Right cardiac atrium (tissue), 5 donors: ENCODE measurements at regions not wholly inside any gene's neighbourhood (a gene's known extent, or its start where the extent isn't known, plus 50 kb on each side); places are given as distances from the start of the nearest gene placed in this dataset.

Experiments used
- ATAC-seq, 2 donors: fragments of 200-7000 bp; cut with Tn5 transposase; one replicate each; pipeline versions ENCODE4 v1.8.0 to v1.9.1; 2020; ENCODE audit warnings: moderate library complexity in 2 of 2, mild to moderate bottlenecking in 1 of 2
- DNase-seq, 3 donors: peaks; one replicate each; pipeline ENCODE4 v3.0.0-alpha.2; 2020
- H3K27ac ChIP-seq: one replicate; pipeline ENCODE4 v1.5.1; 2013; ENCODE audit warnings: mild to moderate bottlenecking, low read length, control low read depth, moderate library complexity
- H3K27me3 ChIP-seq: one replicate; pipeline ENCODE4 v1.6.1; 2013; ENCODE audit not compliant: control insufficient read depth, insufficient read depth
- H3K4me1 ChIP-seq: one replicate; pipeline ENCODE4 v1.6.1; 2013; ENCODE audit warnings: low read length; ENCODE audit not compliant: control insufficient read depth, insufficient read depth
- H3K4me3 ChIP-seq: one replicate; pipeline ENCODE4 v1.5.1; 2013; ENCODE audit warnings: low read length, control low read depth
- H3K9me3 ChIP-seq: one replicate; pipeline ENCODE4 v1.6.1; 2013; ENCODE audit warnings: low read length; ENCODE audit not compliant: control insufficient read depth
- WGBS: extraction: QIAGEN DNeasy Blood & Tissue Kit; methylation state at CpG from one replicate; pipeline ENCODE4 v1.1.7; 2013; 5-methylcytosine and 5-hydroxymethylcytosine counted together
- intact Hi-C, 4 donors: fragments of 100-400 bp; cut with DNase I; formaldehyde crosslinking; loops; one replicate each; pipeline versions ENCODE4 v1.11.0 to v1.14.0; 2022 to 2023
- donor health status: healthy with polysubstance abuse.
- donor health status: DM: no; HTN: yes; CAD: no.
- donor health status: DM: no; HTN: no; CAD: no.
- donor health status: DM: no; HTN: yes; CAD: no; lungs with severe emphysema.
- donor health status: DM: yes; HTN: yes; CAD: no.

GRCh38 chr5:173777149-173777548 is 111.0 kb upstream of the CPEB4 start:
- no peak for DNase-seq
- intact Hi-C loops = no loop called here
- 67% methylated on average over 3 of the region's 3 CpGs for WGBS
- no peak overlapping the region for H3K27ac ChIP-seq
- H3K4me1 ChIP-seq = peaks cover 4% of the 10 kb centered on the region
- H3K4me3 ChIP-seq = no peak overlapping the region
- no peaks in the 10 kb centered on the region for H3K9me3 ChIP-seq
- no peak for ATAC-seq
- no peaks in the 10 kb centered on the region for H3K27me3 ChIP-seq

GRCh38 chr5:173777674-173778073 is 110.5 kb upstream of the CPEB4 start:
- peaks cover 3% of the 10 kb centered on the region for H3K4me1 ChIP-seq
- 91% methylated on average over 3 of the region's 3 CpGs for WGBS
- no peak overlapping the region for H3K4me3 ChIP-seq
- H3K9me3 ChIP-seq = no peaks in the 10 kb centered on the region
- ATAC-seq (no peak), DNase-seq (no peak)
- H3K27me3 ChIP-seq = no peaks in the 10 kb centered on the region
- intact Hi-C loops = no loop called here
- H3K27ac ChIP-seq = no peak overlapping the region

GRCh38 chr5:173778152-173778782 is 109.9 kb upstream of the CPEB4 start:
- intact Hi-C loops = no loop called here
- H3K27me3 ChIP-seq = no peaks in the 10 kb centered on the region
- peaks cover 3% of the 10 kb centered on the region for H3K4me1 ChIP-seq
- WGBS = 77% methylated on average over 6 of the region's 6 CpGs
- H3K27ac ChIP-seq = no peak overlapping the region
- no peaks in the 10 kb centered on the region for H3K9me3 ChIP-seq
- DNase-seq (no peak), ATAC-seq (no peak)
- H3K4me3 ChIP-seq = no peak overlapping the region

- DNase-seq = no peak
- WGBS = 74% methylated on average over 5 of the region's 5 CpGs
- Histone ChIP-seq H3K4me3 (no peak overlapping the region), H3K27me3 (no peaks in the 10 kb centered on the region), H3K27ac (no peak overlapping the region), H3K9me3 (no peaks in the 10 kb centered on the region), H3K4me1 (peaks cover 3% of the 10 kb centered on the region)
- intact Hi-C loops = no loop called here
- ATAC-seq = no peak
These were observed 109.3 kb upstream of the CPEB4 start for GRCh38 chr5:173778784-173779304.

- 93% methylated on average over 9 of the region's 9 CpGs for WGBS
- Histone ChIP-seq H3K4me1 (peaks cover 3% of the 10 kb centered on the region), H3K9me3 (no peaks in the 10 kb centered on the region), H3K27me3 (no peaks in the 10 kb centered on the region), H3K4me3 (no peak overlapping the region), H3K27ac (no peak overlapping the region)
- no peak for ATAC-seq
- no peak for DNase-seq
- intact Hi-C loops = no loop called here
These were observed 107.6 kb upstream of the CPEB4 start for GRCh38 chr5:173780235-173781234.

GRCh38 chr5:173781432-173781815 is 106.7 kb upstream of the CPEB4 start:
- intact Hi-C loops = no loop called here
- DNase-seq = no peak
- no peak for ATAC-seq
- peaks cover 3% of the 10 kb centered on the region for H3K4me1 ChIP-seq
- H3K27ac ChIP-seq = no peak overlapping the region
- H3K9me3 ChIP-seq = no peaks in the 10 kb centered on the region
- H3K4me3 ChIP-seq = no peak overlapping the region
- 67% methylated on average over 4 of the region's 4 CpGs for WGBS
- no peaks in the 10 kb centered on the region for H3K27me3 ChIP-seq

- Histone ChIP-seq H3K4me1 (peaks cover 3% of the 10 kb centered on the region), H3K4me3 (no peak overlapping the region), H3K27me3 (no peaks in the 10 kb centered on the region), H3K27ac (peak overlapping the region; percentile 4), H3K9me3 (no peaks in the 10 kb centered on the region)
- WGBS = 32% methylated on average over 8 of the region's 8 CpGs
- intact Hi-C loops = no loop called here
- ATAC-seq (peak; percentile 85 to 93), DNase-seq (peak; percentile 80 to 88 (median 85))
These were observed 106.1 kb upstream of the CPEB4 start for GRCh38 chr5:173781816-173782670.

- ATAC-seq = no peak
- Histone ChIP-seq H3K4me3 (no peak overlapping the region), H3K27me3 (no peaks in the 10 kb centered on the region), H3K9me3 (no peaks in the 10 kb centered on the region), H3K4me1 (peaks cover 3% of the 10 kb centered on the region), H3K27ac (no peak overlapping the region)
- DNase-seq = no peak
- intact Hi-C loops = no loop called here
- 77% methylated on average over 4 of the region's 4 CpGs for WGBS
These were observed 105.5 kb upstream of the CPEB4 start for GRCh38 chr5:173782671-173783101.

GRCh38 chr5:173783371-173783770 is 104.8 kb upstream of the CPEB4 start:
- H3K4me1 ChIP-seq = peaks cover 3% of the 10 kb centered on the region
- 92% methylated on average over 2 of the region's 2 CpGs for WGBS
- intact Hi-C loops = no loop called here
- H3K27me3 ChIP-seq = no peaks in the 10 kb centered on the region
- no peak for ATAC-seq
- no peak overlapping the region for H3K4me3 ChIP-seq
- DNase-seq = no peak
- no peaks in the 10 kb centered on the region for H3K9me3 ChIP-seq
- H3K27ac ChIP-seq = no peak overlapping the region

GRCh38 chr5:173785400-173785799 is 102.7 kb upstream of the CPEB4 start:
- Histone ChIP-seq H3K9me3 (no peaks in the 10 kb centered on the region), H3K4me3 (no peak overlapping the region), H3K27me3 (no peaks in the 10 kb centered on the region), H3K4me1 (peaks cover 3% of the 10 kb centered on the region), H3K27ac (no peak overlapping the region)
- ATAC-seq (no peak), DNase-seq (no peak)
- intact Hi-C loops = no loop called here
- 39% methylated on average over 4 of the region's 4 CpGs for WGBS
